ENCODE measurements at regions not wholly inside any gene's neighbourhood (a gene's known extent, or its start where the extent isn't known, plus 50 kb on each side); places are given as distances from the start of the nearest gene placed in this dataset.

GRCh38 chr22:35195226-35195625 lies 62.1 kb upstream of the HMGXB4 start:
- Histone ChIP-seq H3K36me3 (ENCODE audit: control insufficient read depth in 2 of 2, extremely low read depth in 1 of 2, insufficient read depth in 2 of 2, low read length in 2 of 2) (no peaks in the 10 kb centered on the region), H3K4me1 (ENCODE audit: control insufficient read depth, extremely low read depth, insufficient read depth, low read length) (peaks cover 8% of the 10 kb centered on the region), H3K27me3 (ENCODE audit: control insufficient read depth in 2 of 2, insufficient read depth in 2 of 2, low read length in 2 of 2) (peaks cover 0 to 2% of the 10 kb centered on the region in 2 experiments), H3K79me2 (ENCODE audit: control insufficient read depth, insufficient read depth, low read length) (no peaks in the 10 kb centered on the region), H3K27ac (ENCODE audit: insufficient read depth, low read depth, low read length) (no peak overlapping the region), H3K9me1 (replicated peaks; ENCODE audit: control insufficient read depth, extremely low read depth, insufficient read depth, low read length) (no peaks in the 10 kb centered on the region), H3K9ac (replicated peaks; ENCODE audit: extremely low read depth, insufficient read depth, low read length) (no peak overlapping the region), H2AFZ (ENCODE audit: low read depth, low read length) (no peak overlapping the region), H3K4me3 (replicated peaks in 1 of 3; ENCODE audit: insufficient read depth in 1 of 3, low read depth in 1 of 3, low read length in 3 of 3) (no peak overlapping the region), H3K4me2 (ENCODE audit: insufficient read depth, low read length) (no peak overlapping the region), H4K20me1 (replicated peaks; ENCODE audit: control insufficient read depth, extremely low read depth, insufficient read depth, low read length) (no peaks in the 10 kb centered on the region), H3K9me3 (replicated peaks; ENCODE audit: control insufficient read depth, insufficient read depth, low read length) (no peaks in the 10 kb centered on the region)
- DNase-seq (ENCODE audit: low read depth, low spot score), result no peak
- no peak for FAIRE-seq
- intact Hi-C loops (cut with micrococcal nuclease) (no loop called here), dilution Hi-C loops (cut with MboI; ENCODE audit: extremely low pct_ligation_motif_present, low sequenced_read_pairs) (no loop called here)
- TF ChIP-seq MAX (IDR thresholded peaks at IDR 0.05; ENCODE audit: insufficient read depth, insufficient read length) (no peak), POLR2AphosphoS5 (IDR thresholded peaks at IDR 0.05; ENCODE audit: insufficient read depth, low read depth, low read length) (no peak), MYC (IDR thresholded peaks at IDR 0.05; ENCODE audit: low read depth, low read length) (no peak), EZH2 (IDR thresholded peaks at IDR 0.05; ENCODE audit: borderline replicate concordance, low read depth, low read length, severe bottlenecking) (no peak), FOS (IDR thresholded peaks at IDR 0.05; ENCODE audit: borderline replicate concordance, insufficient read depth, low read length) (no peak), POLR2A (IDR thresholded peaks at IDR 0.05; ENCODE audit: low read depth, low read length) (no peak), GATA2 (IDR thresholded peaks at IDR 0.05; ENCODE audit: insufficient read depth, insufficient read length, low read depth, low read length) (no peak)
- TF ChIP-seq, protein P1, sequence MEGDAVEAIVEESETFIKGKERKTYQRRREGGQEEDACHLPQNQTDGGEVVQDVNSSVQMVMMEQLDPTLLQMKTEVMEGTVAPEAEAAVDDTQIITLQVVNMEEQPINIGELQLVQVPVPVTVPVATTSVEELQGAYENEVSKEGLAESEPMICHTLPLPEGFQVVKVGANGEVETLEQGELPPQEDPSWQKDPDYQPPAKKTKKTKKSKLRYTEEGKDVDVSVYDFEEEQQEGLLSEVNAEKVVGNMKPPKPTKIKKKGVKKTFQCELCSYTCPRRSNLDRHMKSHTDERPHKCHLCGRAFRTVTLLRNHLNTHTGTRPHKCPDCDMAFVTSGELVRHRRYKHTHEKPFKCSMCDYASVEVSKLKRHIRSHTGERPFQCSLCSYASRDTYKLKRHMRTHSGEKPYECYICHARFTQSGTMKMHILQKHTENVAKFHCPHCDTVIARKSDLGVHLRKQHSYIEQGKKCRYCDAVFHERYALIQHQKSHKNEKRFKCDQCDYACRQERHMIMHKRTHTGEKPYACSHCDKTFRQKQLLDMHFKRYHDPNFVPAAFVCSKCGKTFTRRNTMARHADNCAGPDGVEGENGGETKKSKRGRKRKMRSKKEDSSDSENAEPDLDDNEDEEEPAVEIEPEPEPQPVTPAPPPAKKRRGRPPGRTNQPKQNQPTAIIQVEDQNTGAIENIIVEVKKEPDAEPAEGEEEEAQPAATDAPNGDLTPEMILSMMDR (IDR thresholded peaks at IDR 0.05; ENCODE audit: extremely low read depth in 1 of 2, insufficient read depth in 1 of 2, low read depth in 1 of 2, low read length in 2 of 2), result no peak
- no TSS peak for BruUV-seq (replicated peaks)
- POLR2A ChIA-PET, result no interaction called here
- CTCF ChIA-PET, result interaction anchor here (1.2 kb wide), 1 partner anchor 44 kb away, joined by 6 read pairs; no protein-coding TSS in a partner anchor
